OCI-LY7 (cell line): ENCODE measurements at regions not wholly inside any gene's neighbourhood (a gene's known extent, or its start where the extent isn't known, plus 50 kb on each side); places are given as distances from the start of the nearest gene placed in this dataset.

Experiments used
- CTCF ChIP-seq: fragments of 200-600 bp; sonication (generic); conservative IDR thresholded peaks from 2 replicates; pipeline ENCODE4 v1.5.1; 2014; ENCODE audit warnings: mild to moderate bottlenecking, antibody characterized with exemption, low read length, moderate library complexity, mixed read lengths
- EZH2phosphoT487 ChIP-seq: fragments of 200-600 bp; sonication (generic); IDR thresholded peaks from 2 replicates; pipeline ENCODE4 v1.6.1; 2018; ENCODE audit warnings: low read depth, borderline replicate concordance, mild to moderate bottlenecking, mixed run types, antibody characterized with exemption, low read length, moderate library complexity, mixed read lengths

- TF ChIP-seq CTCF: no peak
- no peak for TF ChIP-seq EZH2phosphoT487
Observed at GRCh38 chr10:56139405-56139804, 221.7 kb downstream of the ZWINT start.
